ENCODE measurements at regions not wholly inside any gene's neighbourhood (a gene's known extent, or its start where the extent isn't known, plus 50 kb on each side); places are given as distances from the start of the nearest gene placed in this dataset.

GRCh38 chr14:76697246-76697905, 63.9 kb upstream of the VASH1 start:
- Histone ChIP-seq H3K9me1 (replicated peaks; ENCODE audit: control insufficient read depth, extremely low read depth, insufficient read depth, low read length) (no peaks in the 10 kb centered on the region), H3K4me3 (replicated peaks in 1 of 3; ENCODE audit: insufficient read depth in 1 of 3, low read depth in 1 of 3, low read length in 3 of 3) (no peak overlapping the region), H2AFZ (ENCODE audit: low read depth, low read length) (no peak overlapping the region), H4K20me1 (replicated peaks; ENCODE audit: control insufficient read depth, extremely low read depth, insufficient read depth, low read length) (no peaks in the 10 kb centered on the region), H3K79me2 (ENCODE audit: control insufficient read depth, insufficient read depth, low read length) (no peaks in the 10 kb centered on the region), H3K36me3 (ENCODE audit: control insufficient read depth in 2 of 2, extremely low read depth in 1 of 2, insufficient read depth in 2 of 2, low read length in 2 of 2) (no peaks in the 10 kb centered on the region), H3K27ac (ENCODE audit: insufficient read depth, low read depth, low read length) (no peak overlapping the region), H3K9me3 (replicated peaks; ENCODE audit: control insufficient read depth, insufficient read depth, low read length) (no peaks in the 10 kb centered on the region), H3K27me3 (ENCODE audit: control insufficient read depth in 2 of 2, insufficient read depth in 2 of 2, low read length in 2 of 2) (peaks cover 2 to 3% of the 10 kb centered on the region in 2 experiments), H3K4me2 (ENCODE audit: insufficient read depth, low read length) (no peak overlapping the region), H3K4me1 (ENCODE audit: control insufficient read depth, extremely low read depth, insufficient read depth, low read length) (no peaks in the 10 kb centered on the region), H3K9ac (replicated peaks; ENCODE audit: extremely low read depth, insufficient read depth, low read length) (no peak overlapping the region)
- intact Hi-C loops (cut with micrococcal nuclease) (no loop called here), dilution Hi-C loops (cut with MboI; ENCODE audit: extremely low pct_ligation_motif_present, low sequenced_read_pairs) (no loop called here)
- no TSS peak for BruUV-seq (replicated peaks)
- ChIA-PET CTCF (interaction anchor here (1.5 to 2.1 kb wide), 2 partner anchors 13 to 88 kb away, joined by 5 to 12 read pairs; no protein-coding TSS in a partner anchor), POLR2A (no interaction called here)
- FAIRE-seq (no peak), DNase-seq (ENCODE audit: low read depth, low spot score) (no peak)
- no peak for TF ChIP-seq POLR2A (IDR thresholded peaks at IDR 0.05; ENCODE audit: low read depth, low read length)
- TF ChIP-seq GATA2 (IDR thresholded peaks at IDR 0.05; ENCODE audit: insufficient read depth, insufficient read length, low read depth, low read length), result no peak
- TF ChIP-seq EZH2 (IDR thresholded peaks at IDR 0.05; ENCODE audit: borderline replicate concordance, low read depth, low read length, severe bottlenecking), result no peak
- TF ChIP-seq MYC (IDR thresholded peaks at IDR 0.05; ENCODE audit: low read depth, low read length), result no peak
- TF ChIP-seq MAX (IDR thresholded peaks at IDR 0.05; ENCODE audit: insufficient read depth, insufficient read length), result no peak
- no peak for TF ChIP-seq FOS (IDR thresholded peaks at IDR 0.05; ENCODE audit: borderline replicate concordance, insufficient read depth, low read length)
- no peak for TF ChIP-seq POLR2AphosphoS5 (IDR thresholded peaks at IDR 0.05; ENCODE audit: insufficient read depth, low read depth, low read length)
- TF ChIP-seq, protein P1, sequence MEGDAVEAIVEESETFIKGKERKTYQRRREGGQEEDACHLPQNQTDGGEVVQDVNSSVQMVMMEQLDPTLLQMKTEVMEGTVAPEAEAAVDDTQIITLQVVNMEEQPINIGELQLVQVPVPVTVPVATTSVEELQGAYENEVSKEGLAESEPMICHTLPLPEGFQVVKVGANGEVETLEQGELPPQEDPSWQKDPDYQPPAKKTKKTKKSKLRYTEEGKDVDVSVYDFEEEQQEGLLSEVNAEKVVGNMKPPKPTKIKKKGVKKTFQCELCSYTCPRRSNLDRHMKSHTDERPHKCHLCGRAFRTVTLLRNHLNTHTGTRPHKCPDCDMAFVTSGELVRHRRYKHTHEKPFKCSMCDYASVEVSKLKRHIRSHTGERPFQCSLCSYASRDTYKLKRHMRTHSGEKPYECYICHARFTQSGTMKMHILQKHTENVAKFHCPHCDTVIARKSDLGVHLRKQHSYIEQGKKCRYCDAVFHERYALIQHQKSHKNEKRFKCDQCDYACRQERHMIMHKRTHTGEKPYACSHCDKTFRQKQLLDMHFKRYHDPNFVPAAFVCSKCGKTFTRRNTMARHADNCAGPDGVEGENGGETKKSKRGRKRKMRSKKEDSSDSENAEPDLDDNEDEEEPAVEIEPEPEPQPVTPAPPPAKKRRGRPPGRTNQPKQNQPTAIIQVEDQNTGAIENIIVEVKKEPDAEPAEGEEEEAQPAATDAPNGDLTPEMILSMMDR (IDR thresholded peaks at IDR 0.05; ENCODE audit: extremely low read depth in 1 of 2, insufficient read depth in 1 of 2, low read depth in 1 of 2, low read length in 2 of 2), result no peak
- no peak for TF ChIP-seq JUN (IDR thresholded peaks at IDR 0.05; ENCODE audit: borderline replicate concordance, insufficient read depth, insufficient read length, low read depth)
